OCI-LY1 (cell line): ENCODE measurements at regions not wholly inside any gene's neighbourhood (a gene's known extent, or its start where the extent isn't known, plus 50 kb on each side); places are given as distances from the start of the nearest gene placed in this dataset.

ENCODE experiments used
- EZH2 ChIP-seq: fragments of 200-600 bp; sonication (generic), shearing (Covaris generic); IDR thresholded peaks from 2 replicates; pipeline ENCODE4 v1.8.0; 2017; ENCODE audit warnings: borderline replicate concordance, mixed run types, mild to moderate bottlenecking, antibody characterized with exemption, low read length, moderate library complexity, mixed read lengths
- TF ChIP-seq, protein P1 (sequence below): fragments of 200-600 bp; sonication (generic), shearing (Covaris generic); IDR thresholded peaks from 2 replicates; pipeline ENCODE4 v1.5.1; 2017; ENCODE audit warnings: mild to moderate bottlenecking, antibody characterized with exemption, low read length, moderate library complexity, mixed read lengths

DNA sequence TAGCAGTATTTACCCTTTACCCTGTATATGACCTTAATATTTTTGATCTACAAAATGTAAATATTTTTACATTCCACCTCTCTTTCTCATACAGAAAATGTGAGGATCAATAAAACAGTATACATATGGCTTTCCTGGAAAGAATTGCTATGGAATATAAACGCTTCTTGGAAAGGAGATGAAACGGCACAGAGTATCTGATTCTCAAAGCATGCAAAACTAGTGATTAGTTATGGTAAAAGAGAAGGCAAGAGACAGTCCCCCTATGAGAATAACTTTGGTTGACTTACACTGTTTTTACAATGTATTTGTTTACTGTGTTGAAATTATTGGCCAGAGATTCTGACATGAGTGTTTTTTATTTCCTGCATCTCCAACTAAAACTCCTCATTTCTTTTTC is 204.6 kb upstream of the C21orf91 start:
- TF ChIP-seq, protein P1, sequence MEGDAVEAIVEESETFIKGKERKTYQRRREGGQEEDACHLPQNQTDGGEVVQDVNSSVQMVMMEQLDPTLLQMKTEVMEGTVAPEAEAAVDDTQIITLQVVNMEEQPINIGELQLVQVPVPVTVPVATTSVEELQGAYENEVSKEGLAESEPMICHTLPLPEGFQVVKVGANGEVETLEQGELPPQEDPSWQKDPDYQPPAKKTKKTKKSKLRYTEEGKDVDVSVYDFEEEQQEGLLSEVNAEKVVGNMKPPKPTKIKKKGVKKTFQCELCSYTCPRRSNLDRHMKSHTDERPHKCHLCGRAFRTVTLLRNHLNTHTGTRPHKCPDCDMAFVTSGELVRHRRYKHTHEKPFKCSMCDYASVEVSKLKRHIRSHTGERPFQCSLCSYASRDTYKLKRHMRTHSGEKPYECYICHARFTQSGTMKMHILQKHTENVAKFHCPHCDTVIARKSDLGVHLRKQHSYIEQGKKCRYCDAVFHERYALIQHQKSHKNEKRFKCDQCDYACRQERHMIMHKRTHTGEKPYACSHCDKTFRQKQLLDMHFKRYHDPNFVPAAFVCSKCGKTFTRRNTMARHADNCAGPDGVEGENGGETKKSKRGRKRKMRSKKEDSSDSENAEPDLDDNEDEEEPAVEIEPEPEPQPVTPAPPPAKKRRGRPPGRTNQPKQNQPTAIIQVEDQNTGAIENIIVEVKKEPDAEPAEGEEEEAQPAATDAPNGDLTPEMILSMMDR, result no peak
- no peak for TF ChIP-seq EZH2
